Esophagus muscularis mucosa (tissue), 4 donors: ENCODE measurements at regions not wholly inside any gene's neighbourhood (a gene's known extent, or its start where the extent isn't known, plus 50 kb on each side); places are given as distances from the start of the nearest gene placed in this dataset.

Source experiments
- DNase-seq: peaks from one replicate; pipeline ENCODE4 v3.0.0-alpha.2; 2017; ENCODE audit errors: extremely low spot score
- H3K27ac ChIP-seq, 4 donors: fragments of 200-600 bp; sonication (generic); replicated peaks in 1 of 4; 1 replicate in 3 of 4; 2 replicates in 1 of 4; pipeline ENCODE4 v1.5.1; 2016 to 2019; ENCODE audit warnings: mild to moderate bottlenecking in 1 of 4
- H3K27me3 ChIP-seq, 4 donors: fragments of 200-600 bp; sonication (generic); one replicate each; pipeline versions ENCODE4 v1.5.1 to v1.6.0; 2016 to 2019
- H3K36me3 ChIP-seq, 4 donors: fragments of 200-600 bp; sonication (generic); one replicate each; pipeline ENCODE4 v1.5.1; 2016 to 2019
- H3K4me1 ChIP-seq, 4 donors: fragments of 200-600 bp; sonication (generic); one replicate each; pipeline ENCODE4 v1.5.1; 2016 to 2019
- H3K4me3 ChIP-seq, 4 donors: fragments of 200-600 bp; sonication (generic); 1 replicate in 2 of 4; 2 replicates in 2 of 4; pipeline ENCODE4 v1.5.1; 2016 to 2019; ENCODE audit warnings: mild to moderate bottlenecking in 4 of 4, moderate library complexity in 1 of 4
- H3K9me3 ChIP-seq, 4 donors: fragments of 200-600 bp; sonication (generic); 1 replicate in 3 of 4; 2 replicates in 1 of 4; pipeline ENCODE4 v1.5.1; 2016 to 2019
- CTCF ChIP-seq, 3 experiments: fragments of 200-600 bp in 2 of 3; fragments of 450-650 bp in 1 of 3; sonication (generic) in 2 of 3; IDR thresholded peaks; one replicate each; pipeline ENCODE4 v1.5.1; 2017 to 2019; ENCODE audit warnings: antibody characterized with exemption in 3 of 3, mild to moderate bottlenecking in 2 of 3, moderate library complexity in 1 of 3
- EP300 ChIP-seq: sonication (generic); formaldehyde crosslinking; IDR thresholded peaks from one replicate; pipeline ENCODE4 v1.6.1; 2017; ENCODE audit warnings: antibody characterized with exemption
- POLR2A ChIP-seq: fragments of 450-650 bp; IDR thresholded peaks from one replicate; pipeline ENCODE4 v1.6.1; 2017; ENCODE audit warnings: antibody characterized with exemption, moderate library complexity, mild to moderate bottlenecking, low read depth
- POLR2AphosphoS5 ChIP-seq, 2 donors: sonication (generic); formaldehyde crosslinking; IDR thresholded peaks; one replicate each; pipeline ENCODE4 v1.6.1; 2017; ENCODE audit warnings: antibody characterized with exemption in 2 of 2
- WGBS: methylation state at CpG from one replicate; pipeline ENCODE4 v1.1.5; 2018; 5-methylcytosine and 5-hydroxymethylcytosine counted together
- intact Hi-C: fragments of 100-400 bp; cut with DNase I; formaldehyde crosslinking; loops from one replicate; pipeline ENCODE4 v1.15.1; 2023

DNA sequence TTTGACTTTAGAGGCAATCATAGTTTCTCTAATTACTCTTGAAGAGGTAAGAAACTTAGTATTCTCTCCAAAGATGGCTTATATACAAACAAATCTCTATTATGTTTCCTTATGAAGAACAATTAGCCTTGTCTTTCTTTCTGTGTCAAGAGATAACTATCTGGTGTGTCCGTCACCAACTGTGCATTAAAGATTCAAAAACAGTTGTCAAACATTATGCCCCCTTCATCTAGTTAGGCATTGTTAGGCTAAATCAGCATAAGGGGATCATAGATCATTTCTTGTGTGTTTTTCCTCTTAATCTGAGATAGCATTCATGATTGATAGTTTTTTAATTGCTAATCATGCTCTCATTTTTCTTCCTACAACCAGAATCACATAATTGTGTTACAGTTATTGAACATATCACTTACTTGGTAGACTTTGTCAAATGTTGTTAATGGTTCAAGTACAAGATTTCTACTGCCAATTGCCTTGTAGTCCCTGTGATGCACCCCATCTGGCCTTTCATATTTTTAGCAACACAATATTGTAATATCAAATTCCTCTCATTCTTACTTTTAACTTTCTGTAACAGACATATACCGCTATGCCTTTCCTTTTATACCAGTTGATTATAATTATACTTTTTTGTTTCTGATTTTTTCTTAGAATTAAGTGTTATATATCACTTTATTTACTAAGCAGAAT is 612.7 kb downstream of the SLITRK6 start:
- H3K27ac ChIP-seq: no peak overlapping the region
- H3K9me3 ChIP-seq: no peaks in the 10 kb centered on the region
- no peaks in the 10 kb centered on the region for H3K27me3 ChIP-seq
- WGBS: 78% methylated on average over 2 of the region's 2 CpGs
- intact Hi-C loops: no loop called here
- no peak for DNase-seq
- H3K4me3 ChIP-seq: no peak overlapping the region
- TF ChIP-seq CTCF (IDR thresholded peaks at IDR 0.05) (no peak), POLR2A (no peak), POLR2AphosphoS5 (IDR thresholded peaks at IDR 0.05) (no peak), EP300 (no peak)
- no peaks in the 10 kb centered on the region for H3K4me1 ChIP-seq
- no peaks in the 10 kb centered on the region for H3K36me3 ChIP-seq

- no peak for DNase-seq
- TF ChIP-seq POLR2A (no peak), CTCF (IDR thresholded peaks at IDR 0.05) (no peak), POLR2AphosphoS5 (IDR thresholded peaks at IDR 0.05) (no peak), EP300 (no peak)
- intact Hi-C loops: no loop called here
- H3K36me3 ChIP-seq: no peaks in the 10 kb centered on the region
- H3K4me1 ChIP-seq: no peaks in the 10 kb centered on the region
- 100% methylated on average over 1 of the region's 1 CpG for WGBS
- H3K27ac ChIP-seq: no peak overlapping the region
- no peaks in the 10 kb centered on the region for H3K9me3 ChIP-seq
- H3K4me3 ChIP-seq: no peak overlapping the region
- no peaks in the 10 kb centered on the region for H3K27me3 ChIP-seq
Observed at GRCh38 chr13:85174291-85174690, 624.9 kb downstream of the SLITRK6 start.

DNA sequence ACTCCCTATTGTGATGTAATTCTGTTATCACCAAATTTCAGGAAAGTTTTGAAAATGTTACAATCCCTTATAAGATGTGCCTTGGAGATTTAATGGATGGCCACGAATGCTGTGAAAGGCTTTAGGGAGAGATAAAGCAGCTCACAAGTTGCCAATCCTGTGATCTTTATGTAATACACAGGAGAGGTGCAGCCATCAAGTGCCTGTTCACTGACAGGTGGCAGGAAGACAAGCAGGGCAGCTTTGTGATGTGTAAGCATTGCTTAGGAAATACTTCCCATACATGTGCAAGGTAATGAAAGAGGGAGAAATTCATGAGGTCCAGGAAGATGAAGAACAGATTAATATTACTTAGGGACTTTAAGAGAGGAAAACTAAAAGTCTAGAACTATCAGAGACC is 628.8 kb downstream of the SLITRK6 start:
- H3K27me3 ChIP-seq: no peaks in the 10 kb centered on the region
- H3K27ac ChIP-seq: no peak overlapping the region
- intact Hi-C loops: no loop called here
- H3K4me1 ChIP-seq: no peaks in the 10 kb centered on the region
- DNase-seq: no peak
- no peaks in the 10 kb centered on the region for H3K9me3 ChIP-seq
- 47% methylated on average over 1 of the region's 1 CpG for WGBS
- no peaks in the 10 kb centered on the region for H3K36me3 ChIP-seq
- H3K4me3 ChIP-seq: no peak overlapping the region
- TF ChIP-seq POLR2AphosphoS5 (IDR thresholded peaks at IDR 0.05) (no peak), CTCF (IDR thresholded peaks at IDR 0.05) (no peak), EP300 (no peak), POLR2A (no peak)

DNA sequence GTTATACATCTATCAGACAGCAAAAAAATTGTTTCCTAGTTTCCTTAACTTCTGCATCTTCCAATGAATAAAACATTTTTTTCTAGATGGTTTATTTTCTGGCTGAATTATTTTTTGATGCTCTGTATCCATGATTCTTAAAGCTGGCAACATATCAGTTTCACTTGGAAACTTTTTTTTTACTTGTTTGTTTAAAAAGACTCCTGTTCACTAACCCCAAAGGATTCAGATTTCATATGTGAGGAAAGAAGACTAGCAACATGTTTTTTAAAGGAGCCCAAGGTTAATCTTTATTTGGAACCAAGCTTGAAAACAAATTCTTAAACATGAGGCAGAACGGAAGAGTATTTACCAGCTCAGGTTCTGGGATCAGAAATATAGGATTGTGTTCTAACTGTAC is 632.3 kb downstream of the SLITRK6 start:
- no peak overlapping the region for H3K27ac ChIP-seq
- H3K27me3 ChIP-seq: no peaks in the 10 kb centered on the region
- no peaks in the 10 kb centered on the region for H3K36me3 ChIP-seq
- no peaks in the 10 kb centered on the region for H3K9me3 ChIP-seq
- TF ChIP-seq POLR2A (no peak), EP300 (no peak), POLR2AphosphoS5 (IDR thresholded peaks at IDR 0.05) (no peak), CTCF (IDR thresholded peaks at IDR 0.05) (no peak)
- intact Hi-C loops: no loop called here
- WGBS: 62% methylated on average over 1 of the region's 1 CpG
- H3K4me1 ChIP-seq: no peaks in the 10 kb centered on the region
- H3K4me3 ChIP-seq: no peak overlapping the region
- no peak for DNase-seq

GRCh38 chr13:85163063-85163462 is 636.2 kb downstream of the SLITRK6 start:
- no peak for TF ChIP-seq EP300
- no peak for TF ChIP-seq POLR2AphosphoS5 (IDR thresholded peaks at IDR 0.05)
- TF ChIP-seq POLR2A: no peak
- H3K4me3 ChIP-seq: no peak overlapping the region
- 66% methylated on average over 2 of the region's 2 CpGs for WGBS
- H3K27me3 ChIP-seq: no peaks in the 10 kb centered on the region
- intact Hi-C loops: no loop called here
- H3K36me3 ChIP-seq: no peaks in the 10 kb centered on the region
- H3K4me1 ChIP-seq: no peaks in the 10 kb centered on the region
- H3K27ac ChIP-seq: no peak overlapping the region
- H3K9me3 ChIP-seq: no peaks in the 10 kb centered on the region
- no peak for DNase-seq
